Stimulated activated naive CD8-positive, alpha-beta T cell treated with anti-CD3 and anti-CD28 coated beads, Interleukin-15, amount 100 ng/mL, for 72 hours (primary cell): ENCODE measurements at regions not wholly inside any gene's neighbourhood (a gene's known extent, or its start where the extent isn't known, plus 50 kb on each side); places are given as distances from the start of the nearest gene placed in this dataset.
A peak's percentile ranks its signal among the peaks of the same experiment; 100 is the strongest.

Experiments
- ATAC-seq: fragments of 150-1000 bp; cut with Tn5 transposase; 2 replicates; pipeline ENCODE4 v1.10.0; 2021; ENCODE audit warnings: mild to moderate bottlenecking, moderate library complexity
- DNase-seq, 2 donors: peaks; one replicate each; pipeline ENCODE4 v3.0.0; 2021 to 2022
- H3K27ac Mint-ChIP-seq, 2 donors: one replicate each; pipeline ENCODE4 v1.8.0; 2022; ENCODE audit warnings: mild to moderate bottlenecking in 2 of 2, mixed read lengths in 2 of 2, moderate library complexity in 2 of 2
- H3K27me3 Mint-ChIP-seq: one replicate; pipeline ENCODE4 v1.8.0; 2022; ENCODE audit warnings: mixed read lengths
- H3K4me1 Mint-ChIP-seq: one replicate; pipeline ENCODE4 v1.8.0; 2022; ENCODE audit warnings: mild to moderate bottlenecking, mixed read lengths
- H3K4me3 Mint-ChIP-seq, 2 donors: one replicate each; pipeline ENCODE4 v1.8.0; 2022; ENCODE audit warnings: mild to moderate bottlenecking in 2 of 2, mixed read lengths in 2 of 2, moderate library complexity in 1 of 2
- H3K9me3 Mint-ChIP-seq, 2 donors: one replicate each; pipeline ENCODE4 v1.8.0; 2022; ENCODE audit warnings: mixed read lengths in 2 of 2

DNA sequence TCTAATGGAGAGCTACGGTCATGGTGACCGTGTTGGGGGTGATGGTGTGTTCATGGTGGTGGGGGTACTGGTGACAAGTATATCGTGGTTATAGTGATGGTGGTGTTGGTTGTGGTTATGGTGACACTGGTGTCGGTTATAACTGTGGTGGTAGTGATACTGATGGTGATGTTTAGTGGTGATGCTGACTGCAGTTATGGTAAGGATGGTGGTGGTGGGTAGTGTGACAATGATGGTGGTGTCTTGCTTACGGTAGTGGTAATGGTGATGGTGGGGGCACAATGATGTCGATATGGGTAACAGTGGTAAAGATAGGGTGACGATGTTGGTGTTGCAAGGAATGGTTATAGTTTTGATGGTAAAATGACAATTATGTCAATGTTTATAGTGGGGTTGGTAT is 98.9 kb upstream of the SLC2A1 start:
- ATAC-seq (no peak), DNase-seq (no peak)
- peak overlapping the region in 1 of 2 donors; percentile 2 for H3K4me3 Mint-ChIP-seq
- H3K9me3 Mint-ChIP-seq, result no peaks in the 10 kb centered on the region
- no peak overlapping the region for H3K27ac Mint-ChIP-seq
- H3K4me1 Mint-ChIP-seq, result peaks cover 19% of the 10 kb centered on the region
- H3K27me3 Mint-ChIP-seq, result no peaks in the 10 kb centered on the region

DNA sequence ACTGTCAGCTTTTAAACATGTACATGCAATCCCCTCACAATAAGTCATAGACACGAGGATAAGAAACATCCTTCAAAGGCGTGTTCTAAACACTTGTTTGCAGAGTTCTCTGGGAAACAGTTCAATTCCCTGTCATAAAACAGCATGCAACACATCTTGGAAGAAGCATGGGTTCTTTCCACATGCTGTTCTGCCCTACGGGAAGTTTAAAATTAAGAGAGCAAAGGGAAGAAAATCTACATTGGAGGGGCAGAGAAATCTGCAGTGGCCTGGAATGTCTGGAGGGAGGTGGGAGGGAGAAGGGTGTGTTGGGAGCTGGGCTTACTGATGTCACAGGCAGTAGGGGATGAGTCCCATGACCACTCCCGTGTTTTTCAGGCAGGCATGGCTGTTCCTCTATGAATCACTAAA is 98.3 kb upstream of the SLC2A1 start:
- Mint-ChIP-seq H3K9me3 (no peaks in the 10 kb centered on the region), H3K4me1 (peaks cover 19% of the 10 kb centered on the region), H3K27ac (no peak overlapping the region), H3K4me3 (no peak overlapping the region), H3K27me3 (no peaks in the 10 kb centered on the region)
- DNase-seq (no peak), ATAC-seq (no peak)

DNA sequence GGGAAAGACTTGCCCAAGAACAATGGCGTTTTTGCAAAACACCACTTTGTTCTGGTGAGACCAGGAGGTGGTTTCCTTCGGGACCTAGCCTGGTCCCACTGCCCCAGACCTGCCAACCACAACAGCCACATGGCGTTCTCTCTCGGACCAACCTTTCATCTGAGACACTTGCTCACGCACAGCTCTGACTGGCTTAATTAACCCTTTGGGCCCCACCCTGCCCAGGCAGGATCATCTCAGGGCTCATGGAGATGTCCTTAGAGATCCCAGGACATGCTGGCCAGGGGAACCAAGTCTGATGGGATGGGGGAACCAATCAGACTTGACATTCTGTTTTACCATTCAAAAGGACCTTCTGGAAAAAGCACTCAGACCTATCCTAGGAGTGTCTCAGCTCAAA is 97.8 kb upstream of the SLC2A1 start:
- no peaks in the 10 kb centered on the region for H3K9me3 Mint-ChIP-seq
- ATAC-seq (no peak), DNase-seq (no peak)
- H3K27me3 Mint-ChIP-seq, result no peaks in the 10 kb centered on the region
- no peak overlapping the region for H3K4me3 Mint-ChIP-seq
- peaks cover 19% of the 10 kb centered on the region for H3K4me1 Mint-ChIP-seq
- H3K27ac Mint-ChIP-seq, result no peak overlapping the region

DNA sequence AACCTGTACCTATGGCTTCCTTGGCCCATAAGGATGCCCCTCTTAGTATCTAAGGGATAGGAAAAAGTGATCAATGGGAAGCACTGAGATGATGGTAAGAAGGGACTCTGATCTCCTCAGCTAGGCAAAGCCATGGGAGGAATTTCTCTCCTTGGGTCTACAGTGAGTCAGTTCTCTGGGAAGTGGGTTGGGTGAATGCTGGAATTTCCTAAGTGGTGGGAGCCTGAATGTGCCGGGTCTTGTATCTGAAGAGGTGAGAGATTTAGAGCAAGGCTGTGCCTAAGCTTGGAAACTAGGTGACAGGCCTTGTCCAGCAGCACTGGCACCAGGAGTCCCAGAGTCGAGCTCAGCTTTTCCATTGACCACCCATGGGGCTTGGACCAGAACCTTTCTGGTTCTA is 96.3 kb upstream of the SLC2A1 start:
- Mint-ChIP-seq H3K4me1 (peaks cover 19% of the 10 kb centered on the region), H3K9me3 (no peaks in the 10 kb centered on the region), H3K4me3 (no peak overlapping the region), H3K27ac (no peak overlapping the region), H3K27me3 (no peaks in the 10 kb centered on the region)
- ATAC-seq, result no peak
- no peak for DNase-seq

DNA sequence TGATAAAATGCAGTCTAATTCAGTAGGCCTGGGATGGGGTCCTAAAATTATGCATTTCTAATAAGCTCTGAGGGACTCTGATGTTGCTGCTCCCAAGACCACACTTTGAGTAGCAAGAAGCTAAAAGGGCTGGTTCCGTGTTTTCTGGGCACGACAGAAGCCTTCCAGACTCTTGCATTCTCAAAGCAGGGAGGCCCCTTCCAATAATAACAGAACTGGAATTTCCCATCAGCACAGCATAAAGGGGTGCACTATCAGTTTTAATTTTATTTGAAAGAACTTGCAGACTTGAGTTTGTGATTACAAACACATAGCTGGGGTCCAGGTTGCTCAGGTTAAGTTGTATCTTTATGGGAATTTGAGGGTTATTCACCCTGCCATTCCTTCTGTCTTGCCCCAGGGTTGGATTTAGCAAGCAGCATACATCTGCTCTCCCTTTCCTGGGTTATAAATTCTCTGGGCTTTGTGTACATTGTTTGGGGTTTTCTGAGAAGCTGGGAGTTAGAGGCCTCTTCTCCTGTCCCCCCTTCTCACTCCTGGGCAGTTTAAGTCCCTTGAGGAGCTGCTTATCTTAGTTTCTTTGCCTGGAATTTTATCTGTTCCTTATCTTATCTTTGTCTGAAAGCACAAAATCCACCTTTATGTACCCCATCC is 94.2 kb upstream of the SLC2A1 start:
- Mint-ChIP-seq H3K4me1 (peaks cover 6% of the 10 kb centered on the region), H3K4me3 (no peak overlapping the region), H3K27me3 (no peaks in the 10 kb centered on the region), H3K9me3 (no peaks in the 10 kb centered on the region), H3K27ac (no peak overlapping the region)
- ATAC-seq (no peak), DNase-seq (no peak)

DNA sequence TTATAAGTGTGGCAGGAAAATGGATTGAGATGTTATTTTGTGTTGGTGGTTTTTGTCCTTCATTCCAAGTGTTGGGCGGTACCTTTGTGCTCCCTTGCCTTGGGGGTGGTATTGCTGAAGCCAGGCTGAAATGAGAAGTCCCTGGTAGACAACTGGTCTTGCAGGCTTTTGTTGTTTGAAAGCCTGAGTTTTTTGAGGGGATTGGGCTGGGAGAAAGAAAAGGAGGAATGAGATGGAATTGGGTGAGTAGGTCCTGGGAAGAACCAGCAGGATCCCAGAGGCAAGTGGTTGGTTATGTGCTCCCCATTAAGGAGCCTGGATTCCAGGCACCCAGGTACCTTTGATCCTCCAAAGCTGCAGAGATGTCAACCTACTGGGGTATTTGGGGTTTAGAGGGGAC is 93.7 kb upstream of the SLC2A1 start:
- Mint-ChIP-seq H3K27ac (no peak overlapping the region), H3K4me3 (no peak overlapping the region), H3K27me3 (no peaks in the 10 kb centered on the region), H3K9me3 (no peaks in the 10 kb centered on the region), H3K4me1 (peaks cover under 1% of the 10 kb centered on the region)
- ATAC-seq (no peak), DNase-seq (no peak)

DNA sequence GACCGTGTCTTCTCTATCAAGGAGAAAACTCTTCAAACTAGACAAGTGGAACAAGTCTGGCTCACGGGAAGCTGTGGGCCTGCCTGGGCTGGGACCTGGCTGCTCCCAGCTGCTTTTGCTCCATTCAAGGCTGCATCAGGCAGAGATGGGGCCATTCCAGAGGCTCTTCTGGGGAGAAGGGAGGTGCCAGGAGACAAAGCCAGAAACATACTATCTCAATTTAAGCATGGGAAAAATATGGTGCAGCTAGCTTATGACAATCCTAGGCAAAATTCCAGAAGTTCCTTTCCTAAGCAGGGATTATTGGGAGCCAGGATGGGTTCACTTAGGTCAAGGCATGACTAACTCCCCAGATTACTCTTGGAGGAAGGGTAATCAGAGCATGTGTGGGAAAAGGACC is 90.8 kb upstream of the SLC2A1 start:
- H3K4me1 Mint-ChIP-seq, result no peaks in the 10 kb centered on the region
- no peak overlapping the region for H3K27ac Mint-ChIP-seq
- no peaks in the 10 kb centered on the region for H3K27me3 Mint-ChIP-seq
- H3K9me3 Mint-ChIP-seq, result no peaks in the 10 kb centered on the region
- H3K4me3 Mint-ChIP-seq, result no peak overlapping the region
- DNase-seq, result no peak
- no peak for ATAC-seq

DNA sequence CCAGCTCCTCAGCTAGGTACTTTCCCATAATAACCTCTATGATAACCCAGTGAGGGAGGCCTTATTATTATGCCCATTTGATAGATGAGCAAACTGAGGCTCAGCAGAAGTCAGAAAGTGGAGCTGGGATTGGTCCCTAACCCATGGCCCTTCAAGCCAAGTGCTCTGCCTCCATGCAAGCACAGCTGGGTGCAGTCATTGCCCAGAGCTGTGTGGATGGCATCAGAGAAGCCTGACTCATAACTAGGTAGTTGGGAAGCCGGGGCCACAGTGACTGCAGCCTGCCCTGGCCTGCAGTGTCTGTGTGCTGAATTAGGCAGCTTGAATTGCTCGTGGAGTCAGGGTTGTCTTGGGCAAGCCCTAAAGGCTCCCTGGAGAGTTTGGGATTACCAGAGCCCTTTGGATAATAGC is 89.9 kb upstream of the SLC2A1 start:
- Mint-ChIP-seq H3K27ac (no peak overlapping the region), H3K4me1 (no peaks in the 10 kb centered on the region), H3K9me3 (no peaks in the 10 kb centered on the region), H3K4me3 (no peak overlapping the region), H3K27me3 (no peaks in the 10 kb centered on the region)
- ATAC-seq (no peak), DNase-seq (no peak)

DNA sequence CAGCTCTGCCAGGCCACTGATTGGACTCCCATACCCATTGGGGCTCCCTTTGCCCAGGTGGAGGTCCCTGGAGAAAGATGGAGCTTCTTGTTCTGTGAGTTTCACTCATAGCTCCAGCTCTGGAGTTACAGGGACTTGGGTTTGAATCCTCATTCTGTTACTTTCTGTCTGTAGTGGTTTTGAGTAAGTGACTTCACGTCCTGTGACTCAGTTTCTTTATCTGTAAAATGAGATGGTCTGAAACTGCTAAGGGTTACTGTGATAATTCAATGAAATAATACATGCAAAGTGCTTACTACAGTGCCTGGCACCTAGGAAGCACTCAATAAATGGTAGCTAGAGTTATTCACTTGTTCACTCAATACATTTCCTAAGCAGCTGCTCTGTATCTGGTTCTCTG is 88.5 kb upstream of the SLC2A1 start:
- H3K4me1 Mint-ChIP-seq, result no peaks in the 10 kb centered on the region
- no peak for DNase-seq
- H3K4me3 Mint-ChIP-seq, result no peak overlapping the region
- no peak for ATAC-seq
- H3K9me3 Mint-ChIP-seq, result no peaks in the 10 kb centered on the region
- H3K27ac Mint-ChIP-seq, result no peak overlapping the region
- H3K27me3 Mint-ChIP-seq, result no peaks in the 10 kb centered on the region

DNA sequence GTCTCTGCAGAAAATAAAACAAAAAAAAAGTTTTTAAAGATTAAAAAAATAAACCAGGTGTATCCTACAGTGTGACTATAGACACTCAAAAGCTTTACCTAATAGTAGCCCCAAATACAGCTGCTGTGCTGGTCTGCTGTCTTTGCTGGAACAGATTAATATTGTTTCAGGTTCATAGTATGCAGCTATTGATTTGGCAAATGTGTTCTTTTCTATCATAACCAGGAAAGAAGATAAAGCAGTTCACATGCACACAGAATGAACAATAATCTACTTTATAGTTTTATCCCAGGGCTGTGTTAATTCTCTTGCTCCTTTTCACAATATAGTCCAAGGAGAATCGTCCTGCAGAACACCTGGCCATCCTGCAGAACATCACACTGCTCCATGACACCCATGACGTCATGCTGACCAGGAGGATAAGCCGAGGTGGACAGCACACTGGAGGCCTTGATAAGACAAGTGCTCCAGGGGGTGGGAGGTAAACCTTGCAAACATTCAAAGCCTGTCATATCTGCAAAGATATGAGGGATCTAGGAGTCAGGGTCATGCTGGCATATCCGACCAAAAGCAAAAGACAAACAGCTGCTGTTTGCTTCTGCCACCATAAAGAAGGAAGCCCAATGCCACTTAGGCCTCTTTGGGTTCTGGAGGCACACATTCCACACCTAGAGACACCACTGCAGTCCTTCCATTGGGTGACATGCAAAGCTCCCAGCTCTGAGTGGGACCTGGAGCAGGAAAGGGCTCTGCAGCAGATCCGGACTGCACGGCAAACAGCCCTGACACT is 86.1 kb upstream of the SLC2A1 start:
- no peaks in the 10 kb centered on the region for H3K27me3 Mint-ChIP-seq
- no peaks in the 10 kb centered on the region for H3K4me1 Mint-ChIP-seq
- no peaks in the 10 kb centered on the region for H3K9me3 Mint-ChIP-seq
- no peak for ATAC-seq
- DNase-seq, result no peak
- H3K27ac Mint-ChIP-seq, result no peak overlapping the region
- H3K4me3 Mint-ChIP-seq, result no peak overlapping the region

DNA sequence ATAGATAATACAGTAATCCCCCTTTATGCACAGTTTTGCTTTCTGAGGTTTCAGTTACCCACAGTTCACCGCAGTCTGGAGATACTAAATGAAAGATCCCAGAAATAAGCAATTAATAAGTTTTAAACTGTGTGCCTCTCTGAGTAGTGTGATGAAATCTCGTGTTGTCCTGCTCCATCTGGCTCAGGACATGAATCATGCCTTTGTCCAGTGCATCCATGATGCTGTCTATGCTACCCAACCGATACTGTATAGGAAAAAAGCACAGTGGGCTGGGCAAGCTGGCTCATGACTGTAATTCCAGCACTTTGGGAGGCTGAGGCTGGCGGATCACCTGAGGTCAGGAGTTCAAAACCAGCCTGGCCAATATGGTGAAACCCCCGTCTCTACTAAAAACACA is 85.0 kb upstream of the SLC2A1 start:
- H3K27ac Mint-ChIP-seq, result no peak overlapping the region
- no peak overlapping the region for H3K4me3 Mint-ChIP-seq
- no peak for ATAC-seq
- H3K4me1 Mint-ChIP-seq, result no peaks in the 10 kb centered on the region
- H3K27me3 Mint-ChIP-seq, result no peaks in the 10 kb centered on the region
- no peak for DNase-seq
- no peaks in the 10 kb centered on the region for H3K9me3 Mint-ChIP-seq

DNA sequence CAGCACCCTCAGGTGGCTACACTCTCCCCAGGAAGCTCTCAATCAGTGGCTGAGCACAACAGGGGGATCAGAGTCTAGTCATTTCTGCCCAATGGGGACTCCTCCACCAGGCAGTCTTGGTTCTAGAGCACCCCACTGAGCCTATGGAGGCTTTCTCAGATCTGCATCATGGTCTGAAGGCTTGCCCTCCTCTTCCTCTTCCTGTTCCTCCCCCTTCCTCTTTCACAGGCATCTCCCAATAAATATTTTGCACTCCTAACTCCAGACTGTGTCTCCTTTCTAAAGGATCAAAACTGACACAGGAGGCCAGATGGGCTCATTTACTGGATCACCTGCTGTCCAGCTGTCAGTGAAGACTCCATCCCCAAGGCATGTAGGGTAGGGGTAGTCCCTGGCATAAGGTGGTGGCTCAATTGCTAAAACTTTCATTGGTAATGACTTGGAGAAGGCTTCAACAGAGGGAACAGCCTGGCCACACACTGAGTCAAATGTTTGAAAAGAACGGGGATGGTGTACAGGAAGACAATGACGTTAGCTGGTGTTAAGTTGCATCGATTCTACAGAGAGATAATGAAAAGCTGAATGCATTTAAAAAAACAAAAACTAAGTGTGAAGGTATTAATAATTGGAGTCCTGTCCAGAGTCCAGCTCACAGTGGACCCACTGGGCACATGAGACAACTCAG is 84.2 kb upstream of the SLC2A1 start:
- H3K4me1 Mint-ChIP-seq, result no peaks in the 10 kb centered on the region
- DNase-seq (no peak), ATAC-seq (no peak)
- no peak overlapping the region for H3K27ac Mint-ChIP-seq
- no peaks in the 10 kb centered on the region for H3K27me3 Mint-ChIP-seq
- H3K4me3 Mint-ChIP-seq, result no peak overlapping the region
- no peaks in the 10 kb centered on the region for H3K9me3 Mint-ChIP-seq

DNA sequence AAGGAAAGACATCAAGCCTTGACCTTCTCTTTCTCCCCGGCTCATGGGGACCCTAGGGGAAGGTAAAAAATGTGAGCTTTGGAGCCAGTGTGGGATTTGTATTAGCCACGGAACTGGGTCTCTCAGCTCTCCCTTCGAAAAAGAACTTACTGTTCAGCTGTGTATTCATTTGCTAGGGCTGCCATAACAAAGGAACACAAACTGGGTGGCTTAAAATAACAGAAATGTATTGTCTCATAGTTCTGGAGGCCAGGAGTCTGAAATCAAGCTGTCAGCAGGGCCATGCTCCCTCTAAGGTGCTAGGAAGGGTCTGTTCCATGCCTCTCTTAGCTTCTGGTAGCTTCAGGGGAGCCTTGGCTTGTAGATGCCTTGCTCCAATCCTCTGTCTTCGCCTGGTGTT is 83.5 kb upstream of the SLC2A1 start:
- H3K4me1 Mint-ChIP-seq, result no peaks in the 10 kb centered on the region
- ATAC-seq (no peak), DNase-seq (no peak)
- H3K4me3 Mint-ChIP-seq, result no peak overlapping the region
- no peaks in the 10 kb centered on the region for H3K27me3 Mint-ChIP-seq
- H3K27ac Mint-ChIP-seq, result no peak overlapping the region
- no peaks in the 10 kb centered on the region for H3K9me3 Mint-ChIP-seq

DNA sequence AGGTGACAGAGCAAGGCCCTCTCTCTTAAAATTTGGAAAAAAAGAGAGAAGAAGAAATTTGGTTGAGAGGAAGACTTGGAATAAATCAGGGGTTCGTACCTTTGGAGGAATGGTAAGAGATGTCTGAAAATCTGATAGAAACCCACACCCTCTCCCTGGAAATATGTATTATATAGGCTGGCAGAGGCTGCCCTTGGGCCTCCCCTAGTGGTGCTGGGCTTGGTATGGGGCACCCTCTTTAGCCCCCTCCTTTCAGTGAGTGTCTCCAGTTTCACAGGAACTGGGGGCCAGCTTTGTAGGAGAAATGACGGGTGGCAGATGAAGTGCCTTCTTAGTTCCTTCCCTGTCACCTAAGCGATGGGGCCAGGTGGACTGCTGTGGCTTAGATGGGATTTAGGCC is 82.9 kb upstream of the SLC2A1 start:
- no peaks in the 10 kb centered on the region for H3K27me3 Mint-ChIP-seq
- no peak overlapping the region for H3K4me3 Mint-ChIP-seq
- no peak for DNase-seq
- H3K4me1 Mint-ChIP-seq, result no peaks in the 10 kb centered on the region
- no peak for ATAC-seq
- no peaks in the 10 kb centered on the region for H3K9me3 Mint-ChIP-seq
- H3K27ac Mint-ChIP-seq, result no peak overlapping the region

DNA sequence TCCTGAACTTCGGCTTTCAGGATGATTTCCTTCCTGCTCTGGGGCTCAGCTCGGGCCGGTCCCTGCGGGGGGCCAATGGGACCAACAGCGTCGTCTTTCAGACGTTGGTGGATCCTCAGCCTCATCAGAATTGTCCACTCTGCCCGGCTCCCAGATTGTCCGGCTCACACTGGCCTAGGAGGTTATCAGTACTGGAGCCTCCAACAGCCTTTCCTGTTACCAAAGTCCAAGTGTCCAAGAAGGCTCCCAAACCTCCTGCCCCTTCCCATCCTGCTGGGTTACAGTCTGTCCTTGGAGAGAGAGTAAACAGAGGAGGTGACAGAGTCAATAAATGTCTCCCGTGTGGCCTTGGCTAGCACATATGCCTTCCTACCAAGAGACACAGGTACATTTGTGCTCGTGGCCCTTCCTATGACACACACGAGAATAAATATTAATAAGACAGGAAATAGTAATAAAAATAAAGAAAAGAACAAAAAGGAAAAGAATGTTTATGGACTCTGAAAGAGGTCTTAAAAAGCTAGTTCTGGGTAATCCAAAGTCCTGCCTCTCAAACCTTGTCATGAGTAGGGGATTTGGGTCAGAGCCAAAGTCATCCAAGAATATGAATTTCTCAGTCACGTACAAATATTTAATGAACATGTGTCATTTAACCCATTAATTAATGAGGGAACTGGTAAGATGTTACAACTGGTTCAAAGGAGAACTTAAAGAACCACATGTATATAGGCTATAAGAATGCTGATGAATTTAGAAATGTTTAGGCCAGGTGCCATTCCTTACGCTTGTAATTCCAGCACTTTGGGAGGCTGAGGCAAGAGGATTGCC is 80.8 kb upstream of the SLC2A1 start:
- DNase-seq (no peak), ATAC-seq (no peak)
- H3K27ac Mint-ChIP-seq, result no peak overlapping the region
- no peaks in the 10 kb centered on the region for H3K9me3 Mint-ChIP-seq
- H3K4me3 Mint-ChIP-seq, result no peak overlapping the region
- H3K4me1 Mint-ChIP-seq, result peaks cover 8% of the 10 kb centered on the region
- no peaks in the 10 kb centered on the region for H3K27me3 Mint-ChIP-seq
